ENCODE measurements at regions not wholly inside any gene's neighbourhood (a gene's known extent, or its start where the extent isn't known, plus 50 kb on each side); places are given as distances from the start of the nearest gene placed in this dataset.

GRCh38 chr2:59761966-59762365 lies 791.5 kb downstream of the BCL11A start:
- CTCF ChIA-PET, result no interaction called here
- DNase-seq (ENCODE audit: low read depth in 1 of 2, low spot score in 1 of 2) (no peak), FAIRE-seq (no peak), ATAC-seq (no peak)
- Histone ChIP-seq H3K4me2 (no peak overlapping the region), H3K4me3 (no peak overlapping the region), H3K9me3 (no peaks in the 10 kb centered on the region), H3K4me1 (no peaks in the 10 kb centered on the region), H3K27ac (no peak overlapping the region)
- TF ChIP-seq KDM5A (IDR thresholded peaks at IDR 0.05) (no peak), JUN (IDR thresholded peaks at IDR 0.05) (no peak), REST (IDR thresholded peaks at IDR 0.05) (no peak), EP300 (IDR thresholded peaks at IDR 0.05) (no peak), KDM1A (IDR thresholded peaks at IDR 0.05; ENCODE audit: low read depth) (no peak), HOXA7 (CRISPR knock-in tag; IDR thresholded peaks at IDR 0.05) (no peak), TFCP2L1 (CRISPR knock-in tag; IDR thresholded peaks at IDR 0.05) (no peak), HES2 (IDR thresholded peaks at IDR 0.05) (no peak), HDAC2 (IDR thresholded peaks at IDR 0.05) (no peak), NR3C1 (IDR thresholded peaks at IDR 0.05) (no peak), TP53 (CRISPR knock-in tag; IDR thresholded peaks at IDR 0.05) (no peak), CHD4 (IDR thresholded peaks at IDR 0.05; ENCODE audit: borderline replicate concordance) (no peak), USF2 (IDR thresholded peaks at IDR 0.05) (no peak), ZNF302 (CRISPR knock-in tag; IDR thresholded peaks at IDR 0.05) (no peak), SREBF2 (IDR thresholded peaks at IDR 0.05) (no peak), BCL3 (IDR thresholded peaks at IDR 0.05) (no peak), NPAS2 (CRISPR knock-in tag; IDR thresholded peaks at IDR 0.05; ENCODE audit: borderline replicate concordance) (no peak), HOXB5 (CRISPR knock-in tag; IDR thresholded peaks at IDR 0.05) (no peak)
- POLR2A ChIA-PET, result no interaction called here
- WGBS (ENCODE audit: missing lambda C conversion rate), result 0% methylated on average over 1 of the region's 1 CpG

- POLR2A ChIA-PET, result no interaction called here
- FAIRE-seq (no peak), ATAC-seq (no peak), DNase-seq (ENCODE audit: low read depth in 1 of 2, low spot score in 1 of 2) (no peak)
- Histone ChIP-seq H3K9me3 (no peaks in the 10 kb centered on the region), H3K27ac (no peak overlapping the region), H3K4me3 (no peak overlapping the region), H3K4me1 (no peaks in the 10 kb centered on the region), H3K4me2 (no peak overlapping the region)
- TF ChIP-seq CBX2 (IDR thresholded peaks at IDR 0.05; ENCODE audit: borderline replicate concordance, low read depth) (no peak), CTCF (IDR thresholded peaks at IDR 0.05) (no peak), KDM1A (IDR thresholded peaks at IDR 0.05; ENCODE audit: low read depth) (no peak), CHD4 (IDR thresholded peaks at IDR 0.05; ENCODE audit: borderline replicate concordance) (no peak), PBX3 (IDR thresholded peaks at IDR 0.05) (no peak), EHF (CRISPR knock-in tag; IDR thresholded peaks at IDR 0.05) (no peak), HDAC2 (IDR thresholded peaks at IDR 0.05) (no peak), HOXB13 (CRISPR knock-in tag; IDR thresholded peaks at IDR 0.05; ENCODE audit: low read depth) (no peak), ESRRA (IDR thresholded peaks at IDR 0.05; ENCODE audit: borderline replicate concordance, low read length) (no peak), CEBPB (IDR thresholded peaks at IDR 0.05) (no peak), JUN (IDR thresholded peaks at IDR 0.05) (no peak)
- WGBS (ENCODE audit: missing lambda C conversion rate), result 31% methylated on average over 5 of the region's 5 CpGs
- CTCF ChIA-PET, result interaction anchor here (0.8 kb wide), 1 partner anchor 13 kb away, joined by 3 read pairs; no protein-coding TSS in a partner anchor
These were observed 797.3 kb downstream of the BCL11A start for GRCh38 chr2:59756150-59756549.

All from A549 (cell line).